ENCODE measurements at regions not wholly inside any gene's neighbourhood (a gene's known extent, or its start where the extent isn't known, plus 50 kb on each side); places are given as distances from the start of the nearest gene placed in this dataset.

GRCh38 chr2:75428060-75428459 lies 132.7 kb downstream of the EVA1A start:
- TF ChIP-seq POLR2A (IDR thresholded peaks at IDR 0.05): no peak
- TF ChIP-seq, protein P1, sequence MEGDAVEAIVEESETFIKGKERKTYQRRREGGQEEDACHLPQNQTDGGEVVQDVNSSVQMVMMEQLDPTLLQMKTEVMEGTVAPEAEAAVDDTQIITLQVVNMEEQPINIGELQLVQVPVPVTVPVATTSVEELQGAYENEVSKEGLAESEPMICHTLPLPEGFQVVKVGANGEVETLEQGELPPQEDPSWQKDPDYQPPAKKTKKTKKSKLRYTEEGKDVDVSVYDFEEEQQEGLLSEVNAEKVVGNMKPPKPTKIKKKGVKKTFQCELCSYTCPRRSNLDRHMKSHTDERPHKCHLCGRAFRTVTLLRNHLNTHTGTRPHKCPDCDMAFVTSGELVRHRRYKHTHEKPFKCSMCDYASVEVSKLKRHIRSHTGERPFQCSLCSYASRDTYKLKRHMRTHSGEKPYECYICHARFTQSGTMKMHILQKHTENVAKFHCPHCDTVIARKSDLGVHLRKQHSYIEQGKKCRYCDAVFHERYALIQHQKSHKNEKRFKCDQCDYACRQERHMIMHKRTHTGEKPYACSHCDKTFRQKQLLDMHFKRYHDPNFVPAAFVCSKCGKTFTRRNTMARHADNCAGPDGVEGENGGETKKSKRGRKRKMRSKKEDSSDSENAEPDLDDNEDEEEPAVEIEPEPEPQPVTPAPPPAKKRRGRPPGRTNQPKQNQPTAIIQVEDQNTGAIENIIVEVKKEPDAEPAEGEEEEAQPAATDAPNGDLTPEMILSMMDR (IDR thresholded peaks at IDR 0.05): no peak
